ENCODE measurements at regions not wholly inside any gene's neighbourhood (a gene's known extent, or its start where the extent isn't known, plus 50 kb on each side); places are given as distances from the start of the nearest gene placed in this dataset.

DNA sequence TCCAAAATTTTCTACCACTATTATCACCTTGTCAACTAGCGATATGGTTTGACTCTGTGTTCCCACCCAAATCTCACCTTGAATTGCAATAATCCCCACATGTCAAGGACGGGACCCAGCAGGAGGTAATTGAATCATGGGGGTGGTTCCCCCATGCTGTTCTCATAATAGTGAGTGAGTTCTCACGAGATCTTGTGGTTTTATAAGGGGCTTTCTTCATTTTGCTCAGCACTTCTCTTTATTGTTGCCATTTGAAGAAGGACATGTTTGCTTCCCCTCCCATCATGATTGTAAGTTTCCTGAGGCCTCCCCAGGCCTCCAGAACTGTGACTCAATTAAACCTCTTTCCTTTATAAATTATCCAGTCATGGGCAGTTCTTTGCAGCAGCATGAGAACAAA is 73.5 kb upstream of the ZC3H12C start:
- TF ChIP-seq CTCF (conservative IDR thresholded peaks at IDR 0.05; ENCODE audit: low read depth in 2 of 2) = no peak
- no peak for TF ChIP-seq POLR2AphosphoS5 (IDR thresholded peaks at IDR 0.05; ENCODE audit: low read depth)
- no peak for TF ChIP-seq REST (IDR thresholded peaks at IDR 0.05; ENCODE audit: unreplicated experiment)
- no peak for TF ChIP-seq EZH2phosphoT487 (IDR thresholded peaks at IDR 0.05; ENCODE audit: unreplicated experiment)
- no peak for TF ChIP-seq EZH2 (IDR thresholded peaks at IDR 0.05; ENCODE audit: low read depth, unreplicated experiment)
- TF ChIP-seq NANOG (IDR thresholded peaks at IDR 0.05; ENCODE audit: borderline replicate concordance) = no peak
- no peak for TF ChIP-seq CREB1 (CRISPR knock-in tag; IDR thresholded peaks at IDR 0.05; ENCODE audit: low read depth)
- TF ChIP-seq, protein P1, sequence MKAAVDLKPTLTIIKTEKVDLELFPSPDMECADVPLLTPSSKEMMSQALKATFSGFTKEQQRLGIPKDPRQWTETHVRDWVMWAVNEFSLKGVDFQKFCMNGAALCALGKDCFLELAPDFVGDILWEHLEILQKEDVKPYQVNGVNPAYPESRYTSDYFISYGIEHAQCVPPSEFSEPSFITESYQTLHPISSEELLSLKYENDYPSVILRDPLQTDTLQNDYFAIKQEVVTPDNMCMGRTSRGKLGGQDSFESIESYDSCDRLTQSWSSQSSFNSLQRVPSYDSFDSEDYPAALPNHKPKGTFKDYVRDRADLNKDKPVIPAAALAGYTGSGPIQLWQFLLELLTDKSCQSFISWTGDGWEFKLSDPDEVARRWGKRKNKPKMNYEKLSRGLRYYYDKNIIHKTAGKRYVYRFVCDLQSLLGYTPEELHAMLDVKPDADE (IDR thresholded peaks at IDR 0.05) = no peak
- TF ChIP-seq STAT1 (IDR thresholded peaks at IDR 0.05; ENCODE audit: unreplicated experiment) = no peak
- TF ChIP-seq JUNB (IDR thresholded peaks at IDR 0.05; ENCODE audit: unreplicated experiment) = no peak
